GM23338 (cell line): ENCODE measurements at regions not wholly inside any gene's neighbourhood (a gene's known extent, or its start where the extent isn't known, plus 50 kb on each side); places are given as distances from the start of the nearest gene placed in this dataset.

Source experiments
- ATAC-seq: fragments of 200-7000 bp; cut with Tn5 transposase; 3 replicates; pipeline ENCODE4 v1.9.1; 2020
- DNase-seq: peaks from one replicate; pipeline ENCODE4 v3.0.0-alpha.2; 2015; ENCODE audit warnings: low spot score
- H2AFZ ChIP-seq: fragments of 200-600 bp; sonication (generic); 2 replicates; pipeline ENCODE4 v1.8.0; 2016; ENCODE audit warnings: antibody characterized with exemption, mild to moderate bottlenecking, moderate library complexity
- H3F3A ChIP-seq: fragments of 200-600 bp; sonication (generic); replicated peaks from 2 replicates; pipeline ENCODE4 v1.8.0; 2017; ENCODE audit warnings: antibody characterized with exemption, mixed run types, low read depth
- H3K27ac ChIP-seq: fragments of 200-600 bp; sonication (generic); 2 replicates; pipeline ENCODE4 v1.6.1; 2016; ENCODE audit warnings: low read depth
- H3K27me3 ChIP-seq: fragments of 200-600 bp; sonication (generic); 2 replicates; pipeline ENCODE4 v1.8.0; 2016; ENCODE audit warnings: mild to moderate bottlenecking, mixed run types, moderate library complexity; ENCODE audit not compliant: insufficient read depth
- H3K36me3 ChIP-seq: fragments of 200-600 bp; sonication (generic); 2 replicates; pipeline ENCODE4 v1.8.0; 2016; ENCODE audit warnings: mild to moderate bottlenecking; ENCODE audit not compliant: insufficient read depth
- H3K4me1 ChIP-seq: fragments of 200-600 bp; sonication (generic); 2 replicates; pipeline ENCODE4 v1.8.0; 2016; ENCODE audit warnings: mild to moderate bottlenecking, moderate library complexity; ENCODE audit not compliant: insufficient read depth
- H3K4me2 ChIP-seq: fragments of 200-600 bp; sonication (generic); 2 replicates; pipeline ENCODE4 v1.7.1; 2017; ENCODE audit warnings: mixed run types
- H3K4me3 ChIP-seq: fragments of 200-600 bp; sonication (generic); 2 replicates; pipeline ENCODE4 v1.6.1; 2016; ENCODE audit warnings: mixed run types
- H3K79me2 ChIP-seq: fragments of 200-600 bp; sonication (generic); replicated peaks from 2 replicates; pipeline ENCODE4 v1.8.0; 2017; ENCODE audit warnings: mild to moderate bottlenecking; ENCODE audit not compliant: insufficient read depth
- H3K9me2 ChIP-seq: fragments of 200-600 bp; sonication (generic); 2 replicates; pipeline ENCODE4 v1.8.0; 2017; ENCODE audit not compliant: insufficient read depth
- H4K20me1 ChIP-seq: fragments of 200-600 bp; sonication (generic); replicated peaks from 2 replicates; pipeline ENCODE4 v1.8.0; 2017; ENCODE audit warnings: mild to moderate bottlenecking; ENCODE audit not compliant: insufficient read depth
- H3K27ac Mint-ChIP-seq: 2 replicates; pipeline ENCODE4 v1.8.0; 2020; ENCODE audit warnings: inconsistent platforms, mild to moderate bottlenecking, moderate library complexity, mixed read lengths
- H3K27me3 Mint-ChIP-seq: 3 replicates; pipeline ENCODE4 v1.8.0; 2022; ENCODE audit warnings: low read depth, mild to moderate bottlenecking, moderate library complexity, mixed read lengths, inconsistent platforms; ENCODE audit not compliant: insufficient read depth, poor library complexity
- H3K36me3 Mint-ChIP-seq: 3 replicates; pipeline ENCODE4 v1.8.0; 2021; ENCODE audit warnings: low read depth, mild to moderate bottlenecking, inconsistent platforms, moderate library complexity, mixed read lengths
- H3K4me1 Mint-ChIP-seq: 3 replicates; pipeline ENCODE4 v1.8.0; 2020; ENCODE audit warnings: mild to moderate bottlenecking, inconsistent platforms, mixed read lengths
- H3K4me3 Mint-ChIP-seq: 3 replicates; pipeline ENCODE4 v1.8.0; 2021; ENCODE audit warnings: moderate library complexity, mild to moderate bottlenecking, inconsistent platforms, mixed read lengths
- H3K9me3 Mint-ChIP-seq: 3 replicates; pipeline ENCODE4 v1.8.0; 2020; ENCODE audit warnings: moderate library complexity, mild to moderate bottlenecking, inconsistent platforms, mixed read lengths
- CREB1 ChIP-seq: fragments of 250-450 bp; sonication (Bioruptor Pico); IDR thresholded peaks from 2 replicates; pipeline ENCODE4 v1.5.0; 2020; ENCODE audit warnings: low read depth, mild to moderate bottlenecking, moderate library complexity
- CTCF ChIP-seq, 2 experiments: fragments of 200-600 bp in 1 of 2; sonication (generic) in 1 of 2; conservative IDR thresholded peaks; 2 replicates each; pipeline versions ENCODE4 v1.5.1 to v1.6.1; 2016 to 2017; ENCODE audit warnings: antibody characterized with exemption in 2 of 2, low read depth in 2 of 2, mild to moderate bottlenecking in 2 of 2, moderate library complexity in 1 of 2
- ETS1 ChIP-seq: IDR thresholded peaks from 2 replicates; pipeline ENCODE4 v1.6.1; 2016; ENCODE audit warnings: antibody characterized with exemption
- EZH2 ChIP-seq: fragments of 200-600 bp; sonication (generic); IDR thresholded peaks from one replicate; pipeline ENCODE4 v1.8.0; 2017; ENCODE audit warnings: antibody characterized with exemption, mild to moderate bottlenecking, low read depth; ENCODE audit not compliant: unreplicated experiment
- EZH2phosphoT487 ChIP-seq: fragments of 200-600 bp; sonication (generic); IDR thresholded peaks from one replicate; pipeline ENCODE4 v1.8.1; 2018; ENCODE audit warnings: antibody characterized with exemption; ENCODE audit not compliant: unreplicated experiment
- JUNB ChIP-seq: IDR thresholded peaks from one replicate; pipeline ENCODE4 v1.6.1; 2016; ENCODE audit warnings: antibody characterized with exemption; ENCODE audit not compliant: unreplicated experiment
- NANOG ChIP-seq: IDR thresholded peaks from 2 replicates; pipeline ENCODE4 v1.6.1; 2016; ENCODE audit warnings: antibody characterized with exemption, borderline replicate concordance
- POLR2AphosphoS5 ChIP-seq: IDR thresholded peaks from 2 replicates; pipeline ENCODE4 v1.6.1; 2016; ENCODE audit warnings: antibody characterized with exemption, low read depth
- REST ChIP-seq: IDR thresholded peaks from one replicate; pipeline ENCODE4 v1.6.1; 2018; ENCODE audit warnings: antibody characterized with exemption; ENCODE audit not compliant: unreplicated experiment
- STAT1 ChIP-seq: IDR thresholded peaks from one replicate; pipeline ENCODE4 v1.6.1; 2016; ENCODE audit warnings: antibody characterized with exemption; ENCODE audit not compliant: unreplicated experiment
- ZNF114 ChIP-seq: fragments of 250-450 bp; sonication (Bioruptor Pico); IDR thresholded peaks from 2 replicates; pipeline ENCODE4 v1.5.0; 2020; ENCODE audit warnings: mild to moderate bottlenecking, moderate library complexity
- ZNF331 ChIP-seq: fragments of 250-450 bp; sonication (Bioruptor Pico); IDR thresholded peaks from 2 replicates; pipeline ENCODE4 v1.5.0; 2020; ENCODE audit warnings: low read depth, mild to moderate bottlenecking, moderate library complexity
- ZNF462 ChIP-seq: fragments of 250-450 bp; sonication (Bioruptor Pico); IDR thresholded peaks from 2 replicates; pipeline ENCODE4 v1.5.0; 2020; ENCODE audit warnings: mild to moderate bottlenecking, moderate library complexity

- no peaks in the 10 kb centered on the region for H3K36me3 Mint-ChIP-seq
- H3K4me3 ChIP-seq = no peak overlapping the region
- no peak overlapping the region for H3K4me3 Mint-ChIP-seq
- H3K27ac Mint-ChIP-seq = no peak overlapping the region
- DNase-seq (no peak), ATAC-seq (no peak)
- H3K36me3 ChIP-seq = no peaks in the 10 kb centered on the region
- no peaks in the 10 kb centered on the region; the same call in 1 of the 2 replicates for H3K4me1 ChIP-seq
- H3K9me3 Mint-ChIP-seq = no peaks in the 10 kb centered on the region
- H4K20me1 ChIP-seq = no peaks in the 10 kb centered on the region
- H3K27me3 Mint-ChIP-seq = peaks cover 4% of the 10 kb centered on the region
- H3K27ac ChIP-seq = no peak overlapping the region
- no peak overlapping the region for H2AFZ ChIP-seq
- TF ChIP-seq NANOG = no peak
- no peak for TF ChIP-seq CREB1 (CRISPR knock-in tag)
- TF ChIP-seq STAT1 = no peak
- TF ChIP-seq ZNF462 = no peak
- TF ChIP-seq EZH2 = no peak
- TF ChIP-seq JUNB = no peak
- no peak for TF ChIP-seq CTCF (conservative IDR thresholded peaks at IDR 0.05; ENCODE audit: low read depth in 2 of 2)
- no peak for TF ChIP-seq ZNF331 (CRISPR knock-in tag)
- TF ChIP-seq ETS1 = no peak
- no peak for TF ChIP-seq POLR2AphosphoS5
- TF ChIP-seq ZNF114 = no peak
- no peak for TF ChIP-seq EZH2phosphoT487
- no peak for TF ChIP-seq REST
- peaks cover 14% of the 10 kb centered on the region for H3K4me1 Mint-ChIP-seq
- no peaks in the 10 kb centered on the region for H3F3A ChIP-seq
- H3K4me2 ChIP-seq = no peak overlapping the region
- no peaks in the 10 kb centered on the region for H3K79me2 ChIP-seq
- no peaks in the 10 kb centered on the region for H3K27me3 ChIP-seq
- peaks cover 3% of the 10 kb centered on the region; the same call in 1 of the 2 replicates for H3K9me2 ChIP-seq
Observed at GRCh38 chr17:33517746-33518145, 224.7 kb upstream of the ASIC2 start.
